ENCODE measurements at regions not wholly inside any gene's neighbourhood (a gene's known extent, or its start where the extent isn't known, plus 50 kb on each side); places are given as distances from the start of the nearest gene placed in this dataset.
A peak's percentile ranks its signal among the peaks of the same experiment; 100 is the strongest.
"Not testable (repeated sequence)": the region's sequence is repeated elsewhere in the genome, so short reads cannot be mapped to it uniquely, and the experiment has no call there.

DNA sequence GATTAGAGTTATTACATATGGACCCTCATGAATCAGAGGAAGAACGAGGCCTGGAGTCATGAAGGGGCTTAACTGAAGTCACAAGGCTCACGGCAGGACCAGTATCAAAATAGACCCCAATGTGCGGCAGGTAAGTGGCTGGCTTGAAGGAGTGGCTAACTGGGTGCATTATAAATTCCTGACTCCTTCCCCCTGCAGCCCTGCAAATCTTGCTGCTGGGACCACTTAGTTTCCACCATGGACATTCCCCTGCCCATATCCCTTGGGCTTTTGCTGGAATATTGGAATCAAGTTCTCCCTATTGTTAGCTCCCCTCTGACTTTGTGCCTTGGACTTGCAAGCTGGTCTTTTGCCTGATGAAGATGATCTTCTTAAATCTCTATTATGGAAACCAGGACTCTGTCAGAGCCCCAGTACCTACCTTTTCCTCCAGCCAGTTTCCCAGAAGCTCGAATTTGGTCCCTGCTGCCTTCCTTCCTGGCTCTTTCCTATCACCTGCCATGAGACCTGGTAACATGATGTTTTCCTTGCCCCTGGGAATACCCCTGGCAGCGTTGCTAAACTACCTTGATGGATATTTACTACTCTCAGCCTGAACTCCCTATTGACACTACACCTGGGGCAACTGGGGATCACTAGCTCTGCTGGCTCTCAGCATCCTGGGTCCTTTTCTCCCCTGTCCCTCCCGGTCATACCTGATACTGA, 156.0 kb upstream of the JUN start:
- no peak for DNase-seq

DNA sequence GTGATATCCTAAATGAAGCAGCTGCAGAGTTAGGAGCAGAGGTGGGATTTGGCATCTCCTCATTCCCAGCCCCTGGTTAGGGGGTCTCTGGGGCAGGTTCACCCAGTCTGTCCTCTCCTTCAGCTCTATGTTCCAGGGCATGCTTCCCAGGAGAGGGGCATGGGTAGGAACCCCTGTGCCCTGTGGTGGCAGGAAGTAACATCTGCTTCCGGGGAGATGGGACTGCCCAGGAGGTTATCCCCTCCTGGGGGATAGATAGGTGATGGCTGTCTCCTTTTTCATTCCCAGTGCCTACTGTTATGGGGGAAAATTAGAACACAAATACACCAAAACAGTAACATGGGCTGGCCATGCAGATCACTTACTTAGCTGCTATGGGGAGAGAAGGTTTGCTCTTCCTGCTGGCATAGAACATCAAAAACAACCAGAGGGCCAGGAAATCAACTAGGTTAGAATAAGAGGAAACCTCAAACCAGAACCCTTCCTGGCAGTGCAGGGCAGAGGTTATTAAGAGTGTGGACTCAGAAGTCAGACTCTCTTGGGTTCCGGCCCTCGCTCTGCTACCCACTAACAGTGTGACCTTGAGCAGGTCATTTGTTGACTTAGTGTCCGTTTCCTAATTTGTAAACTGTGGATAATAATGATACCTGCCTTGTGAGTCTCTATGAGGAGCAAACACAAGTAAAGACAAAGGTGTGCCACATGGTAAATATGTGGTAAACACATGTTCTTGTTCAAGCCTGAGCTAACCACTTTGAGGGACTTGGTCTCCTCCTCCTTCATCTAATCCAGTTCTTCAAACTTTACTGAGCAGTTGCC, 157.8 kb upstream of the JUN start:
- DNase-seq = no peak

DNA sequence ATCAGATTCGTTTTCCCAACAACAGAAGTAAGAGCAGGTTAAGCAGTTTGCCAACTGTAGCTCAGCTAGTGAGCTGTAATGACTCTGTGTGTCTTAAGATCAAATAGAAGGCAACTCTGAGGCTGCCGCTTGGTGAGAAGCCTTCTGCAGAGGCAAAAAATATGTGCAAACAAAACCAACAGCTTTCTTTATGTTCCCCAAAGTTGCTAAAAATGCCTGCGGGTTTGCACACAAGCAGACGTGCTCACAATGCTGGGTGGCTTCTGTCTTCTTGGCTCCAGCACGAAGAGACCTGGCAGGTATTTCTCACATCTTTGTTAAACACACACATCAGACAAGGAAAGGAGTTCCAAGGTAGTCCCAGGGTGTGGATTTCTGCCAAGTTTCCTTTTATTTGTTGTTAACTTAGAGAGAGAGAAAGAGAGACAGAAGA, 158.9 kb upstream of the JUN start:
- no peak for DNase-seq

DNA sequence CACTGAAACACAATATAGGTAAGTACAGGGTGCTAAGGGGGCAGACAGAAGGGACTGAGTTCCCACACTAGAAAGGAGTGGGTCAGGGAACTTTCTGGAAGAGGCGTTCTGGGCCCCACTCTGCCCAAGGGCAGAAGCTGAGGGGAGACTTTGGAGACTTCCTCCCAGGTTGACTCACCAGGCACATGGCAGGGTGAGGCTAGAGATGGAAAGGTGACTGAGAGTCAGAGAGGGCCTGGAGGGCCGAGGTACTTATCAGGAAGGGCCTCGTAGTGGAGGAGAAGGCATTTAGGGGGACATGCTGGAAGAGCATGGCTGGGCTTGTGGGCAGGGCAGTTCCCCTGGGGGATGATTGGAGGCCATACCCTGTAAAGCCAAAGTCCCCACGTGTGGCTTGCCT, 159.9 kb upstream of the JUN start:
- DNase-seq = no peak

DNA sequence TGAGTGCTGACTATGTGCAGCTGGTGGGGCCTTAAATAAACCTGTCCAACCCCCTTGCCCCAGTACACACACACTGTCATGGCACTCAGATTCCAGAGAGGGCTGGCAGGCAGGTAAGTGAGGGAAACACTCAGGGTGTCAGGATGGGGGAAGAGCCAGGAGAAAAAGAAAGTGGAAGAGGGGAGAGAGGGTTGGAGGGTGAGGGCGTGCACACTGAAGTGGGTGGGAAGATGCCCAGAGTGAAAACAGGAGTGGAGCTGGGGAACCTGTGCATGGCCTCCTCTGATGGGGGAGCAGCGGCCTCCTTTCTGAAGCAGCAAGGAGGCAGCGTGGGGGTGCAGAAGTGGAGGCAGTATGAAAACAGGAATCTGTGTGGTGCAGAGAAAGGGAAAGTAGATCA, 160.6 kb upstream of the JUN start:
- no peak for DNase-seq

DNA sequence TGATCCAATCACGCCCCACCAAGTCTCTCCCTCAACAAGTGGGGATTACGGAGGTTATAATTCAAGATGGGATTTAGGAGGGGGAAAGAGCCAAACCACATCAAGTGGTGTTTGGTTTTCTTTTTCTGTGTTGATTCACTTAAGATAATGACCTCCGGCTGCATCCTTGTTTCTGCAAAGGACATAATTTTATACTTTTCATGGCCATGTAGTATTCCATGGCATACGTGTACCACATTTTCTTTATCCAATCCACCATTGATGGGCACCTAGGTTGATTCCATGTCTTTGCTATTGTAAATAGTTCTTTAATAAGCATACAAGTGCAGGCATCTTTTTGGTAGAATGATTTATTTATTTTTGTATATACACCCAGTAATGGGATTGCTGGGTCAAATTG, 162.5 kb upstream of the JUN start:
- no peak for DNase-seq

DNA sequence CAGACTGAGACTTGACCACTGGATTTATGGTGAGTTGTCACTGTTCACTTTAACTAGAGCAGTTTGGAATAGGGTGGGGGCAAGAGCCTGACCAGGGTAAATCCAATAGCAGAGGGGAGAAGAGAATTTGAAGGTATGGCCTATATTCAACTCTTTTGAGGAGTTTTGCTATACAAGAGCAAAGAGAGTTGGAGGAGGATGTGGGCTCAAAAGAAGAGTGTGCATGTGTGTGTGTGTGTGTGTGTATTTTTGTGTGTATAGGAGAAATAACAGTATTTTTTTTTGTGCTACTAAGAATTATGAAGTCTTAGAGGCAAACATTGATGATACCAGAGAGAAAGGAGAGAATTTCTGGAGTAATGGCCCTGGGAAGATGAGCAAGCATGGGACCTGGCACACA, 164.8 kb upstream of the JUN start:
- DNase-seq = no peak

DNA sequence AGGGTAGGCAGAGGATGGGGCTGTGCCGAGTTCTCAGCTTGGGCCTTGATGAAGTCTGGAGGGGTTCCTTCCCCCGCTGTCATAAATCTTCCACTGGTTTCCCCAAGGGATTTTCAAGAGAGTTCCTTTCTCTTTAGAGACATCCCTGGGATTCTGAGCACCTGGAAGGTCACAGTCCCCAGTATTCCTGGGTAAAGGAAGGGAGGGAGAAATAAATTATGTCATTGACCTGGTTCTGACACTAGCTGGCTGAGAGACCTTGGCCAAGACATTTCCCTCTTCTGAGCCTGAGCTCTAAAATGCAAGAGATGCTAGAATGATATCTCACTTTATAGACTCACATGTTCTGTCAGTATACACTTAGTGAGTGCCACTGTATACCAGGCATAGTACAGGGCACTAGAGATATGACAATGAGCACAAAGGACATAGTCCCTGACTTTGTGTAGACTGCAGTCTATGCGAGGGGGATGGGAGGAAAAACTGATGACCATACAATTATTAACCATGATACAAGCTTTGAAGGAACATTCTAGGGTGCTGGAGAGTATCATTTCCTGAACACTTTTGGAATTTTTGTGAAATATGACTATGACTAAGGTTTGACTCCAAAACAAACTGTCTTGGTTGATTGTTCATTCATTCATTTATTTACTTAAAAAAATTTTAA, 165.8 kb upstream of the JUN start:
- no peak for DNase-seq

DNA sequence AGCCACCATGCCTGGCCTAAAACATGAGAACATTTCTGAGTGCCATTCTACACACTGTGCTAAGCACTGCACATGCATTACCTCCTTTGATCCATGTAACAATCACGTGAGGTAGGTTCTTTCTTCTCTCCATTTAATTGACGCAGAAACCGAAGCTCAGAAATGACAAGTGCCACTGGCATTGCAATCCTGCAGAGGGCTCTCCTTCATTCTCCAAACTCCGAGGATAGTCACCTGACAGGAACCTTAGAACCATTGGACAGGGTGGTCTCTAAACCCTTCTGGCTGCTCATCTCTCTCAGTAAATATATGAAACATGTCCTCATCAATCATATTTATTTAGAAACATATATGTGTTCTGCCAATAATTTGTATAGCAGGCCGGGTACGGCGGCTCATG, 167.1 kb upstream of the JUN start:
- DNase-seq = no peak

DNA sequence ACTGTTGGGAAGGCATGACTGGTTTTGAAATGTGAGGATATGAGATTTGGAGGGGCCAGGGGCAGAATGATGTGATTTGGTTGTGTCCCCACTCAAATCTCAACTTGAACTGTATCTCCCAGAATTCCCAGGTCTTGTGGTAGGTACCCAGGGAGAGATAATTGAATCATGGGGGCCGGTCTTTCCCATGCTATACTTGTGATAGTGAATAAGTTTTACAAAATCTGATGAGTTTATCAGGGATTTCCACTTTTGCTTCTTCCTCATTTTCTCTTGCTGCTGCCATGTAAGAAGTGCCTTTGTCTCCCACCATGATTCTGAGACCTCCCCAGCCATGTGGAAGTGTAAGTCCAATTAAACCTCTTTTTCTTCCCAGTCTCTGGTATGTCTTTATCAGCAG, 170.1 kb upstream of the JUN start:
- not testable (repeated sequence) for DNase-seq

DNA sequence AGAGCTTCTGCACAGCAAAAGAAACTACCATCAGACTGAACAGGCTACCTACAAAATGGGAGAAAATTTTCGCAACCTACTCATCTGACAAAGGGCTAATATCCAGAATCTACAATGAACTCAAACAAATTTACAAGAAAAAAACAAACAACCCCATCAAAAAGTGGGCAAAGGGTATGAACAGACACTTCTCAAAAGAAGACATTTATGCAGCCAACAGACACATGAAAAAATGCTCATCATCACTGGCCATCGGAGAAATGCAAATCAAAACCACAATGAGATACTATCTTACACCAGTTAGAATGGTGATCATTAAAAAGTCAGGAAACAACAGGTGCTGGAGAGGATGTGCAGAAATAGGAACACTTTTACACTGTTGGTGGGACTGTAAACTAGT, 179.4 kb upstream of the JUN start:
- not testable (repeated sequence) for DNase-seq

DNA sequence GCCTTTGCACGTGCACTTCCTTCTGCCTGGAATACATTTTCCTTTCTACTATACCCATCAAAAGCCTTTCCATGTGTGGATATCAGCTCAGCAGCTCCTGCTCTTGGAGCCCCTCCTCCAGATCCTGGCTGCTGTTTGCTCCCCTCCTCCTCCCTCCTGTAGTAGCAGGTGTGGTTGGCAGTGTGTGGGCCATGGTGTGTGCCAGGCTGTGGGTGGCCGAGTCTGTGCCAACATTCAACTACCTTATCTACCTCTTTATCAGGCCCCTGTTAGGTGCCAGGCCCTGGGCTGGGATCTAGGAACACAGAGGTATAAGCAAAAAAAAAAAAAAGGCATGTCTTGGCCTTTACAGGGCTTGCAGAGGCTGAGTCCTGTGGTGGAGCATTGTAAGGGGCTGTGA, 180.6 kb upstream of the JUN start:
- DNase-seq = no peak

DNA sequence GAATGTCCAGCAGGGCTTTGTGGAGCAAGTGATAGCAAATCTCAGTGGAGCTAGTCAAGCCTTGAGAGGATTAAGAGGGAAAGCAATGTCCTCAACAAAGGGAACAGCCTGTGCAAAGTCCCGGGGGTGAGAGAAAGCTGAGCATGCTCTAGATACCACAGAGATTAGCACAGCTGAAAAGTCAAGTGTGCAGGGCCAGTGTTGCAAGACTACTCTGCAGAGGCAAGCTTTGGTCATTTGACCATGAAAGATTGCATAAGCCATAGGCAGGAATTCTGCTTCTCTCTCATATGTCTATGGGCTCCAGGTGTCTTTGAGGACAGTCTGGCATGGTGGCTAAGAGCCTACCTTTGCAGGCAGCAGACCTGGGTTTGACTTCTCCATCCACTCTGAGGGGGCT, 181.0 kb upstream of the JUN start:
- peak; percentile 12 for DNase-seq

DNA sequence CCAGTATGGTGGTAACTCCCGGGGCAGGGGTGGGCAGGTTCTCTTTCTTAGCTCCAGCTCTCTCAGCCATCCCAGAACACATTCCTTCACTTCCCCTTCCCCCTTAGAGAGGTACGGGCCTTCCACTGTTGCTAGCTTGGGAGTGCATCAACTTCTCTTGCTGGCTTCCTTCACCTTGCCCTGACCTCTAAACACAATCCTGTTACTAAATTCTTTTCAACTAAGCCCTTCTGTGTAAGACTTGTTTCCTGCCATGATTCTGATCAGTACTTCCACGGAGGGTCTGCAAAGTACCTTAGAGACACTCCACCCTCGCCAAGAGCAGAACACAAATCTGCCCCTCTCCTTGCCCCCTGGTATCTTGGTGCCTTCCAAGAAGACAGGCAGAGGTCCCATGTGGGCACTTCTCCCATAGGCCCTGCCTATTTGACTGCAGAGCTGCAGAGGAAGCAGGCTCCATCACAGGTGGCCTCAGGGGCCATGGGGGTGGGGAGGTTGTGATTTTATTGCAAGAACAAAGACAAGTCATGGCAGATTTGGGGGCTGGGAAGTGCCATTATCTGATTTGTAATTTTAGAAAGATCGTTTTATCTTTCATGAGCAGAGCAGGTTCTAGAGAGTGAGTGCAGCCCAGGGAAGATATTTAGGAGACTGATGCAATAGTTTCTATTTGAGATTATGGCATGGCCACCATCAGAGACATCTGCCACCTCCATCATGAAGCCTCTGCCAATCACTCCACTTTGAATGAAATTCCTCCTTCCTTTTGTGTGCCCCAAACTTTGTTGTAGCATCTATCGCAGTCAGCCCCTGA, 182.5 kb upstream of the JUN start:
- DNase-seq = no peak

DNA sequence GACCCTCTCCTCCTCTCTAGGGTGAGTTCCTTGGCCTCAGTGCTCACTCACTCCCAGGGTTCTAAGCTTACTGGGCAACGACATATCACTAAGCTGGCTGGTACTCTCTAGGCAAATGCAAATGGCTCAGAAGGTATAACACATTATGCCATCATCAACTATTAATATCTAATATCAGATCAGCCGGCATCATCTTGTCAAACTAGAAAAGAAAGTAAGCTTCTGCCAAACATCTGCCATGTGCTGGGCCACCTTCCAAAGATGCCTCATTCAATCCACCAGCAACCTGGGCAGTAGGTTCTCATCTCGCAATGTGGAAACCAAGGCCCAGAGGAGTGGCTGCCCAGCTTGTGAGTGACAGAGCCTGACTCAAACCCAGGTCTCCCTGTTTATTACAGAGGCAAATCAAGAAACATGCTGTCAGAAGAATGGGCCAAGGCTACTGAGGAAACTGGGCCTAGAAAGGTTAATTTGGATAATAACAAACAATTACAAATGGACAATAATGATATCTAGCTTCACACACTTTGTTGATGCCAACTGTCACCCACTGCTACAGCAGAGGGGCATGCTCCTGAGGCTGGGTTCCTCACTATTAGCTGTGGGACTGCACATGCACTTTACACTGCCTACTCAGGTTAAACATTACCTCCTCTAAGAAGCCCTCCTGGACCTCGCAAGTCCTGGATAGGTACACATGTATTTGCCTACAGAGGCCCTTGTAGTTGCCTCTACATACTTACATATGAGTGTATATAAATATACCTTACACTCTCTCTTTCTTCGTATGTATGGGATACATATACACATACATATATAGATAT, 183.3 kb upstream of the JUN start:
- no peak for DNase-seq

DNA sequence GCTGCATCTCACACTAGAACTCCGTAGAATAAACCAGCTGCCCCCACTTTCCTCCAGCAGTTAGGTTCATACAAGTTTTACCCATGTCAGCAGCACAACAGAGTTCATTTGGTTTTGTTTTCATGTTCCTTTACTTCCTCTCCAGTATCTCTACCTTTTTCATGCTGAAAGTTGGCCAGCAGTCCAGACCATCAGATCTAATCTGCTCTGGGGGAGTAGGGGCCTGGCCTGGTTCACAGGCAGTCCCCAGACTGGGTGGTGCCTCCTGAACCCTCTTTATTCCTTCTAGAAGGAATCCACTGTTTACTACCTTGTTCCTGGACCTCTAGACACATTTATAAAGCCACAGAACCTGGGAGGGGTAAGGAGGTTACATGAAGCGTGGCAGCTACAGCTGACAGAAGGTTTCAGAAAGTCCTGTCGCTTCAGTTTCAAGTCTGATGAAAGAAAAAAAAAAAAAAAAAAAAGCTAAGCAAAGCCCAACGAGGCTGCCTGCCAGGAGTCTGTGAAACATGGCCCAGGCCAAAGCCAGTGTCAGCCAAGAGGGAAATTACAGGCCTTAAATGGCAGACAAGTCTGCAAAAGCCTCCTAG, 184.6 kb upstream of the JUN start:
- DNase-seq = no peak

DNA sequence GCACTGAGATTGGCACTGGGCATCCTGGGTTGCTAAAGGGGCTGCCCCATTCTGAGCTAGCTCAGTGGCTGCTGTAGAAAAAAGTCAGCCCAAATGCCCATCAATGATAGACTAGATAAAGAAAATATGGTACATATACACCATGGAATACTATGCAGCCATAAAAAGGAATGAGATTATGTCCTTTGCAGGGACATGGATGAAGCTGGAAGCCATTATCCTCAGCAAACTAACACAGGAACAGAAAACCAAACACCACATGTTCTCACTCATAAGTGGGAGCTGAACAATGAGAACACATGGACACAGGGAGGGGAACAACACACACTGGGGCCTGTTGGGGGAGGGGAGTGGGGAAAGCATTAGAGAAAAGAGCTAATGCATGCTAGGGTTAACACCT, 185.3 kb upstream of the JUN start:
- DNase-seq = not testable (repeated sequence)

DNA sequence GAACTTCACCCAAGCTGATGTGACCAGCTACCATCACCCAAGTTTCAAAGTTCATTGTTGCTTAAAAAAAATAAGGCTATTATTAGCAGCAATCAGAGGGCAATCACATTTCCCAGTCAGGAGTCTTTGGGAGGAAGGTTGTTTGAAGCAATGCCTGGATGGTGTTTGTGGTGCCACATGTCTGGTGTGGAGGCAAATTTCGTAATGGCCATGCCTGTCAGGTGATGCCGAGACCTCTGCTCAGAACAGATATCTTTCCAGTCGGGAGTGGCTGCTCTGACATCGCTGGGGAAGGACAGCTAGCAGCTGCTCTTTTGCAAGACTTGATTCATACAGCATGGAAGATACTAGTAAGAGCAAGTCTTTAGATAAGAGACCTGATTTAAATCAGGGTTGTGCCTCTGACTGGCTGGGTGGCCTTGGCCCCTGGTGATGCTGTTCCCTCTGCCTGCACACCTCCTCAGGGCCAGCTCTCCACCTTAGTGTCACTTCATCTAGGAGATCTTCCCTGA, 187.8 kb upstream of the JUN start:
- DNase-seq = no peak

DNA sequence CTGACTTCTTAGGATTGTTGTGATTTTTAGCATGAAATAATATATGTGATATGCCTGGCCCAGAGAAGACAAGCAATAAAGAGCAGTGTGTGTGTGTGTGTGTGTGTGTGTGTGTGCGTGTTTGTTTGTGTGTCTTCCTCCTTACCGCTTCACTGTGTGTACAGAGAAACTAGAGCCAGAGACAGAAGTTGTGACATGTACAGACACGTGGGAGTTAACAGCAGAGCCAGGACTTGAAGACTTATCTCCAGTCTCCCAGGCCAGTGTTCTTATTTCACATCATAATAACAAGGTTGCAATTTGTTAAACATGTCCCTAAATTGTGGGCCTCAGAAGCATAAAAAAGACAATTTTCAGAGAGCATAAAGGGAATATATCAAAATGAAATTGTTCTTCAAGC, 192.0 kb upstream of the JUN start:
- no peak for DNase-seq

DNA sequence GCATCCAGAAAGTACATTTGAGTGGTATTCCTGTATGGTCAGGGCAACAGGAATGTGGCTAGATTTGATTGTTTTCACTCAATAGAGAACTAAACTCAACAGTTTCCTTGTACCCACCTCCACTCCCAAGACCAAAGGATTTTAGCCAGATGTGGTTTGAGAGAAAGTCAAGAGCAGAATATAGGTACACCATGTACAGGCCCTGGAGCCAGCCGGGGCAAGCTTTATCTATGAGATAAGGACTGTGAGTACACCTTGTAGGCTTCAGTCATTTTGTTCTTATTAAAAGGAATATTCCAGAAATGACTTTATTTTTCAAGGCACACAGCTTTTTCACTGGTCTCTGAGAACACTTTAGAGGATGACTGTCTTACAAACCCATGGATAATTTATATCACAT, 192.4 kb upstream of the JUN start:
- no peak for DNase-seq

DNA sequence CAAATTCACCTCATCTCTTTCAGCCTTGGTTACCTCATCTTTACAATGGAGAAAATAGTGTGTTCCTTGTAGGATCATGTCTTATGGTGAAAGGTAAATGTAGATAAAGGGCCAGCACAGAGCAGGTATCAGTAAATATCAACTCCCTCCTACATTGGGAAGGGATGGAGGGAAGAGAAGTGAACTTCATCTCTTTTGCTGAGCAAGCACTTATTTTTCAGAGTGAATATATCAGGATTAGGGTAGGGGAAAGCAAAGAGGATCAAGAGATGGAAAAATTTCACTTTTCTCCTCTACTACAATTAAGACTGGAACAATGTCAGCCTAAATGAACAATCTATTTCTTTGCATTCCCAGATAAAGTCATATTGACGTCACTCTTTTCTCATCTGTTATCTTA, 193.8 kb upstream of the JUN start:
- no peak for DNase-seq

DNA sequence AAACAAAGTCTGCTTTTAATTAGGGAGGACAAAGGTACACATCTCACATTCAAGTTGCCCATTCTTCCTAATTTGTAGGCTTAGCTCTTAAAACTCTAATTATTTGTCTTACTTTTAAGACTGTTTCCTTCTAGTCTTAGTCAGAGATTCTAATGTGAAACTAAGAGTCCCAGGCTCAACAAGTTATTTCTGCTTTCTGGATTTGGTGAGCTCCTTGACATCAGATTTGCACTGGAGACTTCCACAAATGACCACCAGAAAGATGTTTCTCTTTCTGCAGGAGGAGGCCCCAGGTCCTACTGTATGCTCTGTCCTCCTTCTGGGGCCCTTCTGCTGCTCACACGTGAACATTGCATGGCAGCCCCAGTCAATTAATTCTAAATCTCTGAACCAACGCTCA, 194.2 kb upstream of the JUN start:
- no peak for DNase-seq

Measured in EL (cell line).